ENCODE measurements at regions not wholly inside any gene's neighbourhood (a gene's known extent, or its start where the extent isn't known, plus 50 kb on each side); places are given as distances from the start of the nearest gene placed in this dataset.

GRCh38 chr16:87065446-87066132, 251.6 kb downstream of the C16orf95 start:
- H3K36me3 Mint-ChIP-seq (ENCODE audit: low read depth, unreplicated experiment) = no peaks in the 10 kb centered on the region
- H3K27ac Mint-ChIP-seq (ENCODE audit: unreplicated experiment) = peak overlapping the region; percentile 81
- no peak for DNase-seq (ENCODE audit: low spot score)
- H3K9me3 Mint-ChIP-seq (ENCODE audit: unreplicated experiment) = no peaks in the 10 kb centered on the region
- peaks cover 33% of the 10 kb centered on the region for H3K4me1 Mint-ChIP-seq (ENCODE audit: unreplicated experiment)
- peak overlapping the region; percentile 15 for H3K4me3 Mint-ChIP-seq (ENCODE audit: unreplicated experiment)
- H3K27me3 Mint-ChIP-seq (ENCODE audit: unreplicated experiment) = peaks cover 7% of the 10 kb centered on the region
- TF ChIP-seq CTCF (IDR thresholded peaks at IDR 0.05; ENCODE audit: unreplicated experiment) = no peak

GRCh38 chr16:87066133-87067002, 250.8 kb downstream of the C16orf95 start:
- no peaks in the 10 kb centered on the region for H3K36me3 Mint-ChIP-seq (ENCODE audit: low read depth, unreplicated experiment)
- no peak for TF ChIP-seq CTCF (IDR thresholded peaks at IDR 0.05; ENCODE audit: unreplicated experiment)
- no peak overlapping the region for H3K4me3 Mint-ChIP-seq (ENCODE audit: unreplicated experiment)
- peaks cover 33% of the 10 kb centered on the region for H3K4me1 Mint-ChIP-seq (ENCODE audit: unreplicated experiment)
- H3K27ac Mint-ChIP-seq (ENCODE audit: unreplicated experiment) = peak overlapping the region; percentile 81
- H3K27me3 Mint-ChIP-seq (ENCODE audit: unreplicated experiment) = peaks cover 10% of the 10 kb centered on the region
- no peaks in the 10 kb centered on the region for H3K9me3 Mint-ChIP-seq (ENCODE audit: unreplicated experiment)
- no peak for DNase-seq (ENCODE audit: low spot score)

- Mint-ChIP-seq H3K9me3 (ENCODE audit: unreplicated experiment) (no peaks in the 10 kb centered on the region), H3K4me3 (ENCODE audit: unreplicated experiment) (no peak overlapping the region), H3K36me3 (ENCODE audit: low read depth, unreplicated experiment) (no peaks in the 10 kb centered on the region), H3K27ac (ENCODE audit: unreplicated experiment) (no peak overlapping the region), H3K27me3 (ENCODE audit: unreplicated experiment) (peaks cover 10% of the 10 kb centered on the region), H3K4me1 (ENCODE audit: unreplicated experiment) (peaks cover 32% of the 10 kb centered on the region)
- no peak for DNase-seq (ENCODE audit: low spot score)
- no peak for TF ChIP-seq CTCF (IDR thresholded peaks at IDR 0.05; ENCODE audit: unreplicated experiment)
Measured at GRCh38 chr16:87067003-87067556, 250.1 kb downstream of the C16orf95 start.

GRCh38 chr16:87067836-87068761, 249.1 kb downstream of the C16orf95 start:
- Mint-ChIP-seq H3K27ac (ENCODE audit: unreplicated experiment) (no peak overlapping the region), H3K4me1 (ENCODE audit: unreplicated experiment) (peaks cover 26% of the 10 kb centered on the region), H3K27me3 (ENCODE audit: unreplicated experiment) (peaks cover 10% of the 10 kb centered on the region), H3K36me3 (ENCODE audit: low read depth, unreplicated experiment) (no peaks in the 10 kb centered on the region), H3K4me3 (ENCODE audit: unreplicated experiment) (no peak overlapping the region), H3K9me3 (ENCODE audit: unreplicated experiment) (no peaks in the 10 kb centered on the region)
- no peak for DNase-seq (ENCODE audit: low spot score)
- no peak for TF ChIP-seq CTCF (IDR thresholded peaks at IDR 0.05; ENCODE audit: unreplicated experiment)

Data from endothelial cell (in vitro differentiated cells).